Activated T-helper 17 cell treated with anti-CD3 and anti-CD28 coated beads, Interleukin-2, amount 50 U/mL, for 72 hours (primary cell): ENCODE measurements at regions not wholly inside any gene's neighbourhood (a gene's known extent, or its start where the extent isn't known, plus 50 kb on each side); places are given as distances from the start of the nearest gene placed in this dataset.
A peak's percentile ranks its signal among the peaks of the same experiment; 100 is the strongest.

ENCODE experiments used
- ATAC-seq: fragments of 150-1000 bp; cut with Tn5 transposase; replicated peaks from 2 replicates; pipeline ENCODE4 v1.10.0; 2021; ENCODE audit warnings: mild to moderate bottlenecking, moderate library complexity
- H3K27ac Mint-ChIP-seq: one replicate; pipeline ENCODE4 v1.8.0; 2022; ENCODE audit warnings: mixed read lengths
- H3K27me3 Mint-ChIP-seq: one replicate; pipeline ENCODE4 v1.8.0; 2022; ENCODE audit warnings: mixed read lengths
- H3K36me3 Mint-ChIP-seq: one replicate; pipeline ENCODE4 v1.8.0; 2022; ENCODE audit warnings: low read depth, mild to moderate bottlenecking, mixed read lengths
- H3K4me1 Mint-ChIP-seq: one replicate; pipeline ENCODE4 v1.8.0; 2022; ENCODE audit warnings: mixed read lengths
- H3K4me3 Mint-ChIP-seq: one replicate; pipeline ENCODE4 v1.8.0; 2022; ENCODE audit warnings: mild to moderate bottlenecking, mixed read lengths
- H3K9me3 Mint-ChIP-seq: one replicate; pipeline ENCODE4 v1.8.0; 2022; ENCODE audit warnings: mixed read lengths

GRCh38 chr13:59340581-59340980 lies 823.1 kb downstream of the DIAPH3 start:
- no peak overlapping the region for H3K27ac Mint-ChIP-seq
- peaks cover 15% of the 10 kb centered on the region for H3K27me3 Mint-ChIP-seq
- H3K9me3 Mint-ChIP-seq: peaks cover 4% of the 10 kb centered on the region
- no peak overlapping the region for H3K4me3 Mint-ChIP-seq
- H3K4me1 Mint-ChIP-seq: no peaks in the 10 kb centered on the region
- no peak for ATAC-seq
- no peaks in the 10 kb centered on the region for H3K36me3 Mint-ChIP-seq

DNA sequence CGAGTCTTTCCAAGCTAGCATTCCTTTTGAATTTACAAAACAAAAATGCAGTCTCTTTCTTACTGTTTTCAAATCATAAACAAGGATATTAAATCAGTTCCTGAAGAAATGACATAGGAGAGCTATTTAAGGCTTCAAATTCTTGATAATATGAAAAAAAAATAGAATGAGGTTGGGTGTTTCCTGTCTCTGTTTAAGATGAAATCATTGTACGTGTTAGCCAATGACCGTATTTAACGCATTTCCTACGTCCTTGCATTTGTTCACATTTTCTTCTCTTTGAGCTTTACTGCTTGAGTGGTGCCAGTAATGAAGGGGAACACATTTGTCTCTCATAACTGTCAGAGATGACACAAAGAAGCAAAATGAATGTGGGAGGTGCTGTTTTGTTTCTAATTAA lies 821.3 kb downstream of the DIAPH3 start:
- Mint-ChIP-seq H3K9me3 (peaks cover 4% of the 10 kb centered on the region), H3K27ac (no peak overlapping the region), H3K4me1 (no peaks in the 10 kb centered on the region), H3K27me3 (peaks cover 15% of the 10 kb centered on the region), H3K4me3 (no peak overlapping the region), H3K36me3 (no peaks in the 10 kb centered on the region)
- ATAC-seq: no peak

DNA sequence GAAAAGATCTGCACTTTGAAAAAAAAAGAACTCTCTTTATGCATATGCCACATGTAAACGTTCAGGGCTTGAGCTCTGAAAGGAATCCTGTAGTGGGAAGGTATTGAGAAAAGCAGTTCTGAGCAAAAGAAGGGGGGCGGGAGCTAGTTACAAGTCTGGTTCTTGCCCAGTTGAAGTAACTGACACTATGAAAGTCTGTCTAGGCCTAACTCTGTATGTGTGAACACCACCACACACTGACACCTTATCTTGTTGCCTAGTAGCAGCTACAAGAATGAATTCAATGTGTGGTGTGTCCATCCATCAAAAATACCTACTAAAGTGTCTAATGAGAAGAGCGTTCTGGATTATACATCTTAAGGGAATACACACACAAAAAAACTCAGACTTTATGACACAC lies 820.6 kb downstream of the DIAPH3 start:
- Mint-ChIP-seq H3K27ac (no peak overlapping the region), H3K27me3 (peaks cover 15% of the 10 kb centered on the region), H3K4me1 (no peaks in the 10 kb centered on the region), H3K36me3 (no peaks in the 10 kb centered on the region), H3K9me3 (peaks cover 4% of the 10 kb centered on the region), H3K4me3 (no peak overlapping the region)
- no peak for ATAC-seq

DNA sequence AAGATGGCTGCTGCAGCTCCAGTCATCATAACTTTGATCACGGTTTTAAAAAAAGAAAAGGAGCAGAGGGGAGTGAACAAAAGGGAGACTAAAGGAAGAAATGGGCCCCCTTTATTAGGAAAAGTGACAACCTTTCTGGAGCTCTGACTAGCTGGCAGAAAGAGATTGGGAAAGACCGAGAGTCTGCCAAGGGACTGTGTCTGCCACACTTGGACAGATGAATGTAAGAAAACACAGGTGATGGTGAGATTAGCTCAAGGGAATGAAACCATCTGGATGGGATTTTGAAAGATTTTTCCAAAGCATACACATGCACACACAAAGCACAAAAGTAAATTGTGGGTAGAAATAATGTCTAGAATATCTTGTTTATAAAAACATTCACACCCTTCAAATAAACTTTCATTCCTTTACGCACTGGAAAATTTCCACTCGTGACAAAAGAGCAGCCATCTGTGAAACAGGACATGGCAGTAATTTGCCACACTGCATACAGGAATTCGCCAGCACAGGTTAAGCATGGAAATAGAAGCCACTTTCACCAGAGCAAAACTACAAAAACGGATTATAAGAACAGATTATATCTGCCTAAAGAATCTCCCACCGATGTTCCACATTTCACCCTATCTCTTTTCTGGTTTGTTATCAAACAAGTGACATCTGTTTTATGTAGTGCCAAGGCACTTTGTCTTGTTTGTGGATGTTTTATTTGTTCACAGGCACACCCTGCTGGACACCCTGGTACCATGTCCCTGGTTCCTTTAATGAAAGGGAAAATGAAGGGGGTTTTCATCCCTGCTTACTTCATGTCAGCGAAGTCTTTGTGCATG lies 819.5 kb downstream of the DIAPH3 start:
- no peaks in the 10 kb centered on the region for H3K36me3 Mint-ChIP-seq
- H3K4me3 Mint-ChIP-seq: no peak overlapping the region
- ATAC-seq: no peak
- H3K27me3 Mint-ChIP-seq: peaks cover 7% of the 10 kb centered on the region
- H3K4me1 Mint-ChIP-seq: no peaks in the 10 kb centered on the region
- H3K27ac Mint-ChIP-seq: no peak overlapping the region
- peaks cover 4% of the 10 kb centered on the region for H3K9me3 Mint-ChIP-seq

- Mint-ChIP-seq H3K4me3 (no peak overlapping the region), H3K27ac (no peak overlapping the region), H3K27me3 (peaks cover 7% of the 10 kb centered on the region), H3K36me3 (no peaks in the 10 kb centered on the region), H3K4me1 (no peaks in the 10 kb centered on the region), H3K9me3 (peaks cover 4% of the 10 kb centered on the region)
- ATAC-seq: no peak
Measured at GRCh38 chr13:59345311-59345710, 818.4 kb downstream of the DIAPH3 start.

- no peak overlapping the region for H3K4me3 Mint-ChIP-seq
- no peak overlapping the region for H3K27ac Mint-ChIP-seq
- no peaks in the 10 kb centered on the region for H3K36me3 Mint-ChIP-seq
- H3K4me1 Mint-ChIP-seq: no peaks in the 10 kb centered on the region
- ATAC-seq: no peak
- H3K9me3 Mint-ChIP-seq: peaks cover 4% of the 10 kb centered on the region
- peaks cover 4% of the 10 kb centered on the region for H3K27me3 Mint-ChIP-seq
Measured at GRCh38 chr13:59346999-59347723, 816.6 kb downstream of the DIAPH3 start.

- no peaks in the 10 kb centered on the region for H3K4me1 Mint-ChIP-seq
- ATAC-seq: no peak
- H3K27me3 Mint-ChIP-seq: no peaks in the 10 kb centered on the region
- H3K9me3 Mint-ChIP-seq: no peaks in the 10 kb centered on the region
- H3K27ac Mint-ChIP-seq: no peak overlapping the region
- H3K36me3 Mint-ChIP-seq: no peaks in the 10 kb centered on the region
- no peak overlapping the region for H3K4me3 Mint-ChIP-seq
Measured at GRCh38 chr13:59348617-59349016, 815.1 kb downstream of the DIAPH3 start.

- no peak for ATAC-seq
- H3K4me3 Mint-ChIP-seq: no peak overlapping the region
- H3K4me1 Mint-ChIP-seq: no peaks in the 10 kb centered on the region
Measured at GRCh38 chr13:59352600-59352999, 811.1 kb downstream of the DIAPH3 start.

DNA sequence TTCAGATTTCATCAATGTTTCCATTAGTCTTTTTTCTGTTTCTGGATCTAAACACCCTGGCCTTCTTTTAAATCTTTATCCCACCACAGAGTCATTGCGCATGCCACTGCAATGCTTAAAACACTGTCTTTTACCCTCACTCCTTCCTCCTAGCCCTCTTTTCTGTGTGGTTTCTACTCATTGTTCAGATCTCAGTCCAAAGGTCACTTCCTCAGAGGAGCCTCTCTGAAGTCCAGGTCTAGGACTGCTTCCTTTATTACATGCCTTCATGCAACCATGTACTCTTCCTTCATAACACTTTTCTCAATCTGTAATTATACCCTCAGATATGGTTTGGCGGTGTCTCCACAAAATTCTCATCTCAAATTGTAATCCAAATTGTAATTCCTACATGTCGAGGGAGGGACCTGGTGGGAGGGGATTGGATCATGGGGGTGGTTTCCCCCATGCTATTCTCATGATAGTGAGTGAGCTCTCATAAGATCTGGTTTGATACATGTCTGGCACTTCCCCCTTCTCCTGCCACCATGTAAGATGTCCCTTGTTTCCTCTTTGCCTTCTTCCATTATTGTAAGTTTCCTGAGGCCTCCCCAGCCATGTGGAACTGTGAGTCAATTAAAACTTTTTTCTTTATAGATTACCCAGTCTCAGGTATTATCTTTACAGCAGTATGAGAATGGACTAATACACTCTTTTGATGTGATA lies 808.9 kb downstream of the DIAPH3 start:
- no peaks in the 10 kb centered on the region for H3K36me3 Mint-ChIP-seq
- H3K27me3 Mint-ChIP-seq: no peaks in the 10 kb centered on the region
- no peaks in the 10 kb centered on the region for H3K9me3 Mint-ChIP-seq
- H3K4me1 Mint-ChIP-seq: no peaks in the 10 kb centered on the region
- no peak overlapping the region for H3K27ac Mint-ChIP-seq
- no peak overlapping the region for H3K4me3 Mint-ChIP-seq
- no peak for ATAC-seq

More at GRCh38 chr13:59352600-59352999, 811.1 kb downstream of the DIAPH3 start:
- Mint-ChIP-seq H3K36me3 (no peaks in the 10 kb centered on the region), H3K27ac (no peak overlapping the region), H3K27me3 (no peaks in the 10 kb centered on the region), H3K9me3 (no peaks in the 10 kb centered on the region)

DNA sequence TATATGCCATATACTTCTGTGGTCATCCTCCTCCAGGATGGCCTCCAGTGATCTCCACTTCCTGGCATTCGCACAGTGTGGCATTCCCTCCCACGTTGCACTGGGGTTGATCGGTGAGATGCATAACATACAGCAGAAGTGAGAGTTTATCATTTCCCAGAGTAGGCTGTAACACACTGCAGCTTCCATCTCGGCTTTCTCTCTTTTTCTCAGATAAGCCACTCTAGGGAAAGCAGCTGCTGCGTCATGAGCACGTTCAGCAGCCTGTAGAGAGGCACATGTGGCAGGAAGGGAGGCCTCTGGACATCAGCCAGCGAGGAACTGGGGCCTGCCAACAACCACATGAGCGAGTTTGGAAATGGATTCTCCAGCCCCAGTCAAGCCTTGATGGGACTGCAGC lies 807.1 kb downstream of the DIAPH3 start:
- H3K4me3 Mint-ChIP-seq: no peak overlapping the region
- ATAC-seq: no peak
- no peaks in the 10 kb centered on the region for H3K4me1 Mint-ChIP-seq
- H3K27ac Mint-ChIP-seq: no peak overlapping the region
- no peaks in the 10 kb centered on the region for H3K9me3 Mint-ChIP-seq
- no peaks in the 10 kb centered on the region for H3K27me3 Mint-ChIP-seq
- H3K36me3 Mint-ChIP-seq: no peaks in the 10 kb centered on the region

- Mint-ChIP-seq H3K27me3 (no peaks in the 10 kb centered on the region), H3K27ac (no peak overlapping the region), H3K4me3 (no peak overlapping the region), H3K4me1 (no peaks in the 10 kb centered on the region), H3K9me3 (no peaks in the 10 kb centered on the region), H3K36me3 (no peaks in the 10 kb centered on the region)
- no peak for ATAC-seq
Measured at GRCh38 chr13:59358014-59358413, 805.7 kb downstream of the DIAPH3 start.

- peak; percentile 44 for ATAC-seq
- Mint-ChIP-seq H3K27me3 (peaks cover 3% of the 10 kb centered on the region), H3K4me1 (no peaks in the 10 kb centered on the region), H3K36me3 (no peaks in the 10 kb centered on the region), H3K4me3 (no peak overlapping the region), H3K9me3 (no peaks in the 10 kb centered on the region), H3K27ac (no peak overlapping the region)
Measured at GRCh38 chr13:59360108-59360507, 803.6 kb downstream of the DIAPH3 start.

- H3K4me1 Mint-ChIP-seq: no peaks in the 10 kb centered on the region
- H3K27me3 Mint-ChIP-seq: peaks cover 3% of the 10 kb centered on the region
- H3K9me3 Mint-ChIP-seq: no peaks in the 10 kb centered on the region
- H3K27ac Mint-ChIP-seq: no peak overlapping the region
- H3K36me3 Mint-ChIP-seq: no peaks in the 10 kb centered on the region
- ATAC-seq: no peak
- H3K4me3 Mint-ChIP-seq: no peak overlapping the region
Measured at GRCh38 chr13:59360916-59361315, 802.8 kb downstream of the DIAPH3 start.

DNA sequence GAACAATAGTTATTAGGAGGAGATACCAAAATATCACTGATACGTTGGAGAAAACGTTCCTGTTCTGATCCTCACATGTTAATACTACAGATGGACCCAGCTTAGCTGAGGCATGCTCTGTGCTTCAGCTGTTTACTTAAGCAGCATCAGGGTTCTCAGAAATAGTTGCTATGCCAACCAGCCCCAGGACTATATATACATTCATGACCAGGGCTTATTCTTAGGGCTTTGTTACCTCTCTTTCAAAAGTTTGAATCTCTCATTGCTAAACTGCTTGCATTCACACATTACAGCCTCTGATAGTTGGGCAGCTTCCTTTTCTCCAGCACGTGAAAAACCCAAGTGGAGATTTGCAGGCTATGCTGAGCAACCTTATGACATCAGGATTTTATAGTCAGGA lies 800.4 kb downstream of the DIAPH3 start:
- Mint-ChIP-seq H3K27ac (no peak overlapping the region), H3K9me3 (no peaks in the 10 kb centered on the region), H3K27me3 (peaks cover 6% of the 10 kb centered on the region), H3K4me1 (no peaks in the 10 kb centered on the region), H3K4me3 (no peak overlapping the region), H3K36me3 (no peaks in the 10 kb centered on the region)
- no peak for ATAC-seq

GRCh38 chr13:59363947-59364346 lies 799.8 kb downstream of the DIAPH3 start:
- no peaks in the 10 kb centered on the region for H3K9me3 Mint-ChIP-seq
- H3K36me3 Mint-ChIP-seq: no peaks in the 10 kb centered on the region
- H3K27ac Mint-ChIP-seq: no peak overlapping the region
- H3K4me3 Mint-ChIP-seq: no peak overlapping the region
- H3K27me3 Mint-ChIP-seq: peaks cover 9% of the 10 kb centered on the region
- H3K4me1 Mint-ChIP-seq: no peaks in the 10 kb centered on the region
- ATAC-seq: no peak
